Stomach (tissue), 8 donors: ENCODE measurements at regions not wholly inside any gene's neighbourhood (a gene's known extent, or its start where the extent isn't known, plus 50 kb on each side); places are given as distances from the start of the nearest gene placed in this dataset.

Experiments used
- DNase-seq, 2 donors: peaks; one replicate each; pipeline versions ENCODE4 v3.0.0 to v3.0.0-alpha.2; 2013 to 2019
- H3K27ac ChIP-seq, 5 donors: fragments of 200-600 bp in 4 of 5; sonication (generic) in 4 of 5; one replicate each; pipeline ENCODE4 v1.5.1; 2013 to 2019; ENCODE audit warnings: mild to moderate bottlenecking in 1 of 5, moderate library complexity in 1 of 5
- H3K27me3 ChIP-seq, 3 donors: fragments of 200-600 bp; sonication (generic); one replicate each; pipeline ENCODE4 v1.5.1; 2017 to 2019; ENCODE audit warnings: mixed run types in 1 of 3
- H3K36me3 ChIP-seq, 4 donors: fragments of 200-600 bp; sonication (generic); 1 replicate in 3 of 4; 2 replicates in 1 of 4; pipeline ENCODE4 v1.5.1; 2016 to 2019
- H3K4me1 ChIP-seq, 4 donors: fragments of 200-600 bp; sonication (generic); one replicate each; pipeline ENCODE4 v1.5.1; 2016 to 2019
- H3K4me3 ChIP-seq, 4 donors: fragments of 200-600 bp; sonication (generic) in 3 of 4; one replicate each; pipeline ENCODE4 v1.5.1; 2016 to 2019; ENCODE audit warnings: mild to moderate bottlenecking in 1 of 4
- H3K9me3 ChIP-seq, 4 donors: fragments of 200-600 bp; sonication (generic); one replicate each; pipeline ENCODE4 v1.5.1; 2016 to 2019
- EP300 ChIP-seq: sonication (generic); formaldehyde crosslinking; IDR thresholded peaks from one replicate; pipeline ENCODE4 v1.6.1; 2017; ENCODE audit warnings: antibody characterized with exemption
- POLR2A ChIP-seq, 4 donors: fragments of 450-650 bp; IDR thresholded peaks; one replicate each; pipeline ENCODE4 v1.6.1; 2016; ENCODE audit warnings: antibody characterized with exemption in 4 of 4, control low read depth in 2 of 4, mild to moderate bottlenecking in 1 of 4, moderate library complexity in 1 of 4
- POLR2AphosphoS5 ChIP-seq, 3 donors: sonication (generic); formaldehyde crosslinking; IDR thresholded peaks; one replicate each; pipeline ENCODE4 v1.6.1; 2016; ENCODE audit warnings: antibody characterized with exemption in 3 of 3
- WGBS, 5 donors: extraction: QIAGEN DNeasy Blood & Tissue Kit in 3 of 5; methylation state at CpG; one replicate each; pipeline versions ENCODE4 v1.1.5 to v1.1.7; 2013 to 2018; 5-methylcytosine and 5-hydroxymethylcytosine counted together
- intact Hi-C: fragments of 100-400 bp; cut with DNase I; formaldehyde crosslinking; loops from one replicate; pipeline ENCODE4 v1.15.1; 2023; ENCODE audit warnings: low total_unique reads
- TF ChIP-seq, protein P1 (sequence below), 7 experiments: fragments of 450-650 bp in 4 of 7; fragments of 200-600 bp in 3 of 7; sonication (generic) in 3 of 7; IDR thresholded peaks; one replicate each; pipeline ENCODE4 v1.5.1; 2016 to 2019; ENCODE audit warnings: antibody characterized with exemption in 7 of 7, control low read depth in 2 of 7, mild to moderate bottlenecking in 1 of 7
- donor health status: healthy with polysubstance abuse.
- donor health status: Bipolar disorder and iron deficiency.
- donor health status: healthy.

DNA sequence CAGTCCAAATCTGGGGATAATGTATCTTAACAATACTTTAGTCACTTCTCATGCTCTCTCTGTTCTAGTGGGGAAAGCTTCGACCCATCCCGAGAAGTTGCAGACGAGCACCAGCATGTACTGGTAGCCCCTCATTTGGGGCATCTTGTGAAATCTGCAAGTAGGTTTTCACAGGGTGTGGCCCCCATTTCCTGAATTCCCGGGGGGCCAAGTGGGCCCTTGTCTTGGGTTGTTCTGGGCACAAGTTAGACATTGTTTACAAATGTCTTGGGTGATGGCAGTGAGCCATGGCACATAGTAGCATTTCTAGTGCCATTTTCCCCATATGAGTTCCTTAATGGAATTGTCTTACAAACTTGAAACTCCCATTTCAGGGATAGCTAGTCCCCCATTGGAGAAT lies 216.7 kb upstream of the KCND2 start:
- no peak for DNase-seq
- no peak overlapping the region for H3K4me3 ChIP-seq
- TF ChIP-seq, protein P1, sequence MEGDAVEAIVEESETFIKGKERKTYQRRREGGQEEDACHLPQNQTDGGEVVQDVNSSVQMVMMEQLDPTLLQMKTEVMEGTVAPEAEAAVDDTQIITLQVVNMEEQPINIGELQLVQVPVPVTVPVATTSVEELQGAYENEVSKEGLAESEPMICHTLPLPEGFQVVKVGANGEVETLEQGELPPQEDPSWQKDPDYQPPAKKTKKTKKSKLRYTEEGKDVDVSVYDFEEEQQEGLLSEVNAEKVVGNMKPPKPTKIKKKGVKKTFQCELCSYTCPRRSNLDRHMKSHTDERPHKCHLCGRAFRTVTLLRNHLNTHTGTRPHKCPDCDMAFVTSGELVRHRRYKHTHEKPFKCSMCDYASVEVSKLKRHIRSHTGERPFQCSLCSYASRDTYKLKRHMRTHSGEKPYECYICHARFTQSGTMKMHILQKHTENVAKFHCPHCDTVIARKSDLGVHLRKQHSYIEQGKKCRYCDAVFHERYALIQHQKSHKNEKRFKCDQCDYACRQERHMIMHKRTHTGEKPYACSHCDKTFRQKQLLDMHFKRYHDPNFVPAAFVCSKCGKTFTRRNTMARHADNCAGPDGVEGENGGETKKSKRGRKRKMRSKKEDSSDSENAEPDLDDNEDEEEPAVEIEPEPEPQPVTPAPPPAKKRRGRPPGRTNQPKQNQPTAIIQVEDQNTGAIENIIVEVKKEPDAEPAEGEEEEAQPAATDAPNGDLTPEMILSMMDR (IDR thresholded peaks at IDR 0.05): no peak
- TF ChIP-seq POLR2AphosphoS5 (IDR thresholded peaks at IDR 0.05): no peak
- H3K27me3 ChIP-seq: no peaks in the 10 kb centered on the region
- H3K4me1 ChIP-seq: no peaks in the 10 kb centered on the region
- peaks cover 0 to 7% (median 0%) of the 10 kb centered on the region in 4 donors for H3K9me3 ChIP-seq
- WGBS, 5 donors: 84 to 90% (median 87%) methylated on average over 4 of the region's 4 CpGs
- intact Hi-C loops: no loop called here
- no peaks in the 10 kb centered on the region for H3K36me3 ChIP-seq
- no peak overlapping the region for H3K27ac ChIP-seq

DNA sequence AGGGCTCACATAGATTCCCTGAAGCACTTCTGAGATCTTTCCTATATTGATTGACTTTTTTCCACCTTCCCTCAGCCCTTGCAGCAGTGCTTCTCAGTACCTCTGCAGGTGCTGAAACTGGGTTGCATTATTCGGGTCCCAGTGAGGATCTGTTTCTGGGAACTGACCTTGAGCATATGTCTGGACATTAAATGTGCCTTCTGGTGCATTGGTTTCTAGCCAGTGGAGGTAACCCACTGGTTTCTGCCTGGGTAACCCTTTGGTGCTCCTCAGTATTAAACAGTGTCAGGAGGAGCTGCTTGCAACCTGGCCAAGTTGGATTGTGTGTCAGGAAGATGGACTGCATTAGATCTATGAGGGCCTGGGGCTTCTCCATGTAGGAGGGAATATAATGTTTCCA lies 213.3 kb upstream of the KCND2 start:
- peaks cover 0 to 7% (median 0%) of the 10 kb centered on the region in 4 donors for H3K9me3 ChIP-seq
- H3K4me3 ChIP-seq: no peak overlapping the region
- no peaks in the 10 kb centered on the region for H3K4me1 ChIP-seq
- intact Hi-C loops: no loop called here
- H3K36me3 ChIP-seq: no peaks in the 10 kb centered on the region
- TF ChIP-seq EP300 (no peak), POLR2AphosphoS5 (IDR thresholded peaks at IDR 0.05) (no peak), POLR2A (IDR thresholded peaks at IDR 0.05) (no peak)
- TF ChIP-seq, protein P1 (IDR thresholded peaks at IDR 0.05): no peak
- DNase-seq: no peak
- no peaks in the 10 kb centered on the region for H3K27me3 ChIP-seq
- H3K27ac ChIP-seq: no peak overlapping the region
- WGBS, 5 donors: 82 to 88% (median 82%) methylated on average over 1 of the region's 1 CpG

DNA sequence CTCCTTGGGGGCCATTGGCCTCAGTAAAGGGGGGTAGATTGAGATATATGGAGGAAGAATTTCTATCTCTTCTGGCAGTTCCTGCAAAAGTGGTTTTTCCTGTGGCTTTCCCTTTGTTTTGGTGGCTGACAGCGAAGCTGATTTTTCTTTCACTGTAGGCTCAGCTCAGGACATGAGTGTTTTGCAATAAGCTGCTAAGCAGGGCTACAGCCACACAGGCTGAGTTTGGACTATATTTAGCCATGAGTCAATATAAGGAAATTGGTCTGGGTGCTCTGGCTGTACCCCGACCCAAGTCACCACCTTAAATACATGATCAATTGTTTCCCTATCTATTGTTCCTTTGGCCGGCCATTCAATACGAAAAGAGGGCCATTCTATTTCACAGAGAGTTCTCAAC lies 212.7 kb upstream of the KCND2 start:
- H3K4me1 ChIP-seq: no peaks in the 10 kb centered on the region
- intact Hi-C loops: no loop called here
- 73 to 82% (median 78%) methylated on average over 4 of the region's 4 CpGs for WGBS, 5 donors

DNA sequence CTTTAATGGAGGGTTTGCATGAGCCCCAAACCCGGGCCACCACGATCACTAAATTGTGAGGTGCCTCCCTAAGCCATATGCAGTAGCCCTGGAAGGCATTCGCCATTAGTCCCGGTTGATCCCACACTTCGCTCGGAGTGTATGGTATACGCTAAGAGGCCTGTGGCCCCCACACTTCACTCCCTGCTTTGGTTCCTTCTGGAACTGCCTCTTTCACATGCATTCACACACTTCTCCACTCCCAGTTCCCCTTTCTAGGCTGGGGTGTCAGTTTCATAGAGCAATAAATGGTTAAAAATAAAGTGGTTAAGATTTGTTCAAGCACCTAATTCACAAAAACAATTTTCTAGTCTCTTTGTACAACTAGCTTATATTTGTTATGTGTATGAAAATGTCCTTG lies 212.1 kb upstream of the KCND2 start:
- Histone ChIP-seq H3K4me1 (no peaks in the 10 kb centered on the region), H3K4me3 (no peak overlapping the region), H3K36me3 (no peaks in the 10 kb centered on the region), H3K27me3 (no peaks in the 10 kb centered on the region), H3K27ac (no peak overlapping the region), H3K9me3 (peaks cover 0 to 7% (median 0%) of the 10 kb centered on the region in 4 donors)
- no peak for DNase-seq
- TF ChIP-seq EP300: no peak
- TF ChIP-seq POLR2A (IDR thresholded peaks at IDR 0.05): no peak
- TF ChIP-seq POLR2AphosphoS5 (IDR thresholded peaks at IDR 0.05): no peak
- TF ChIP-seq, protein P1 (IDR thresholded peaks at IDR 0.05): no peak
- 78 to 90% (median 88%) methylated on average over 7 of the region's 7 CpGs for WGBS, 5 donors
- intact Hi-C loops: no loop called here

More for the DNA sequence above, 212.7 kb upstream of the KCND2 start:
- no peak for DNase-seq
- no peak overlapping the region for H3K27ac ChIP-seq
- H3K36me3 ChIP-seq: no peaks in the 10 kb centered on the region
- H3K27me3 ChIP-seq: no peaks in the 10 kb centered on the region
- H3K4me3 ChIP-seq: no peak overlapping the region
- H3K9me3 ChIP-seq: peaks cover 0 to 7% (median 0%) of the 10 kb centered on the region in 4 donors
- TF ChIP-seq POLR2A (IDR thresholded peaks at IDR 0.05) (no peak), POLR2AphosphoS5 (IDR thresholded peaks at IDR 0.05) (no peak)
- TF ChIP-seq, protein P1 (IDR thresholded peaks at IDR 0.05): no peak
